ENCODE measurements at regions not wholly inside any gene's neighbourhood (a gene's known extent, or its start where the extent isn't known, plus 50 kb on each side); places are given as distances from the start of the nearest gene placed in this dataset.

GRCh38 chr1:42040159-42040558 lies 113.1 kb upstream of the GUCA2B start:
- TF ChIP-seq, protein P1, sequence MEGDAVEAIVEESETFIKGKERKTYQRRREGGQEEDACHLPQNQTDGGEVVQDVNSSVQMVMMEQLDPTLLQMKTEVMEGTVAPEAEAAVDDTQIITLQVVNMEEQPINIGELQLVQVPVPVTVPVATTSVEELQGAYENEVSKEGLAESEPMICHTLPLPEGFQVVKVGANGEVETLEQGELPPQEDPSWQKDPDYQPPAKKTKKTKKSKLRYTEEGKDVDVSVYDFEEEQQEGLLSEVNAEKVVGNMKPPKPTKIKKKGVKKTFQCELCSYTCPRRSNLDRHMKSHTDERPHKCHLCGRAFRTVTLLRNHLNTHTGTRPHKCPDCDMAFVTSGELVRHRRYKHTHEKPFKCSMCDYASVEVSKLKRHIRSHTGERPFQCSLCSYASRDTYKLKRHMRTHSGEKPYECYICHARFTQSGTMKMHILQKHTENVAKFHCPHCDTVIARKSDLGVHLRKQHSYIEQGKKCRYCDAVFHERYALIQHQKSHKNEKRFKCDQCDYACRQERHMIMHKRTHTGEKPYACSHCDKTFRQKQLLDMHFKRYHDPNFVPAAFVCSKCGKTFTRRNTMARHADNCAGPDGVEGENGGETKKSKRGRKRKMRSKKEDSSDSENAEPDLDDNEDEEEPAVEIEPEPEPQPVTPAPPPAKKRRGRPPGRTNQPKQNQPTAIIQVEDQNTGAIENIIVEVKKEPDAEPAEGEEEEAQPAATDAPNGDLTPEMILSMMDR (IDR thresholded peaks at IDR 0.05): no peak
- intact Hi-C loops (cut with DNase I; ENCODE audit: low total_unique reads): no loop called here
- H3K9me3 ChIP-seq: no peaks in the 10 kb centered on the region
- no peaks in the 10 kb centered on the region for H3K36me3 ChIP-seq
- H3K4me1 ChIP-seq: peaks cover 0 to 5% (median 0%) of the 10 kb centered on the region in 4 donors
- DNase-seq: no peak
- H3K27me3 ChIP-seq: no peaks in the 10 kb centered on the region
- H3K4me3 ChIP-seq: no peak overlapping the region
- H3K27ac ChIP-seq: no peak overlapping the region

- H3K27me3 ChIP-seq: no peaks in the 10 kb centered on the region
- intact Hi-C loops (cut with DNase I; ENCODE audit: low total_unique reads): no loop called here
Measured at GRCh38 chr1:42038261-42038660, 114.9 kb upstream of the GUCA2B start.

GRCh38 chr1:42037586-42037985 lies 115.6 kb upstream of the GUCA2B start:
- intact Hi-C loops (cut with DNase I; ENCODE audit: low total_unique reads): no loop called here
- Histone ChIP-seq H3K9me3 (no peaks in the 10 kb centered on the region), H3K4me1 (peaks cover 0 to 13% (median 9%) of the 10 kb centered on the region in 4 donors), H3K27ac (no peak overlapping the region), H3K27me3 (no peaks in the 10 kb centered on the region), H3K4me3 (no peak overlapping the region), H3K36me3 (no peaks in the 10 kb centered on the region)
- TF ChIP-seq, protein P1 (IDR thresholded peaks at IDR 0.05): no peak
- no peak for DNase-seq

More at GRCh38 chr1:42038261-42038660, 114.9 kb upstream of the GUCA2B start:
- peaks cover 0 to 13% (median 9%) of the 10 kb centered on the region in 4 donors for H3K4me1 ChIP-seq
- no peaks in the 10 kb centered on the region for H3K36me3 ChIP-seq
- no peak overlapping the region for H3K27ac ChIP-seq
- TF ChIP-seq, protein P1 (IDR thresholded peaks at IDR 0.05): no peak
- no peak overlapping the region for H3K4me3 ChIP-seq
- no peak for DNase-seq
- no peaks in the 10 kb centered on the region for H3K9me3 ChIP-seq

DNA sequence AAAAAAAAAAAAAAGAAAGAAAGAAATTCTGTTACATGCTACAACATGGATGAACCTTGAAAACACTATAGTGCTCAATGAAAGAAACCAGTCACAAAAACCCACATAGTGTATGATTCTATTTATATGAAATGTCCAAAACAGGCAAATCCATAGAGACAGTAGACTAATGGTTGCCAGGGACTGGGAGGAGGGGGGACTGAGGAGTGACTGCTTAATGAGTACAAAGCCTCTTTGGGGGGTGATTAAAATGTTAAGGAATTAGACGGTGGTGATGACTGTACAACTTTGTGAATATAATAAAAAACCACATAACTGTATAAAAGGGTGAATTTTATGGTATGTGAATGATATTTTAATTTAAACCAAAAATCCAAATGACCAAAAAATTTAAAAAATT lies 116.0 kb upstream of the GUCA2B start:
- H3K9me3 ChIP-seq: no peaks in the 10 kb centered on the region
- peaks cover 0 to 13% (median 9%) of the 10 kb centered on the region in 4 donors for H3K4me1 ChIP-seq
- intact Hi-C loops (cut with DNase I; ENCODE audit: low total_unique reads): no loop called here
- no peaks in the 10 kb centered on the region for H3K36me3 ChIP-seq
- no peaks in the 10 kb centered on the region for H3K27me3 ChIP-seq
- H3K4me3 ChIP-seq: no peak overlapping the region
- TF ChIP-seq, protein P1 (IDR thresholded peaks at IDR 0.05): no peak
- H3K27ac ChIP-seq: no peak overlapping the region
- no peak for DNase-seq

DNA sequence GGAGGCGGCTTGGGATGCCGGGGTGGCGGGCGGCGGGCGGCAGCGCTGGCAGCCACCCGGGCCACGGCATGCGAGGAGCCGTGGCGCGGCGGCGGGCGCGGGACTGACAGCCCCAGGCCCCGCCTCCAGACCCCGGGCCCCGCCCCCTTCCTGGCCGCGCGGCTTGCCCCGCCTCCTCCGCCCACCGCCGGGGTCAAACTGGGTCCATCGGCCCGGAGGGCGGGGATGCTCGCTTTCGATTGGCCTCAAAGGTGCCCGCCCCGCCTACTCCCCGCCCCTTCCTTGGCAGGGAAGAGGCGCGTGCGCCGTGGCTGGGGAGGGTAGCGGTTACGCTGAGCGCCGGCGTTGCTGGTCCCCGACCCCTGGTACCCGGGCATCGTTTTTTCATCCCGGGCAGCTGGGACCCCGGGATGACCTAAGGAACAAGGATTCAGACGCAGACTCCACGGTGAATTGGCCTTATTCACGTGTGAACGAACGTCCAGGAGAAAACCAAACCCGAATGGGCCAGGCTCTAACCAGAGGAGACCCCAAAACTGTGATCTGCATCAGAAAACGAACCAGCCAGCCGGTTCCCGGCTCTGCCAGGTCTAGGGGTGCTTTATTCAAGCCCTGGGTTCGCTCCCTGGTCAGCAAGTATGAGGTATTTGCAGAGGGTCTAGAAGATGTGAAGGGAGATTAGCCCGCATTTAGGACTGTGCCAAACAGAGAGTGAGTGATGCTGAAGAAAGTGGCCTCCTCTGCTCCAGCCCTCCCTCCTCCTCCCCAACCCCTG lies 117.2 kb upstream of the GUCA2B start:
- H3K36me3 ChIP-seq: no peaks in the 10 kb centered on the region
- peak overlapping the region; percentile 74 to 84 for H3K4me3 ChIP-seq
- TF ChIP-seq, protein P1 (IDR thresholded peaks at IDR 0.05): no peak
- intact Hi-C loops (cut with DNase I; ENCODE audit: low total_unique reads): no loop called here
- peak overlapping the region; percentile 64 to 71 for H3K27ac ChIP-seq
- no peaks in the 10 kb centered on the region for H3K27me3 ChIP-seq
- peaks cover 0 to 13% (median 9%) of the 10 kb centered on the region in 4 donors for H3K4me1 ChIP-seq
- peak; percentile 95 to 97 for DNase-seq
- no peaks in the 10 kb centered on the region for H3K9me3 ChIP-seq
